H1 (cell line): ENCODE measurements at regions not wholly inside any gene's neighbourhood (a gene's known extent, or its start where the extent isn't known, plus 50 kb on each side); places are given as distances from the start of the nearest gene placed in this dataset.

Experiments used
- CTCF ChIA-PET: fragments of 300-600 bp; sonication (Branson Sonifier 250); formaldehyde crosslinking; loops from one replicate; lab custom pipeline; 2021; ENCODE audit not compliant: partially characterized antibody; lab: Charles Lee
- POLR2A ChIA-PET: fragments of 300-600 bp; sonication (Branson Sonifier 250); formaldehyde crosslinking; loops from one replicate; lab custom pipeline; 2021; ENCODE audit warnings: inconsistent platforms; ENCODE audit not compliant: partially characterized antibody; lab: Charles Lee
- DNase-seq, 2 experiments: peaks; one replicate each; pipeline versions ENCODE4 v3.0.0 to v3.0.0-alpha.2; 2010 to 2022; ENCODE audit warnings: low spot score in 2 of 2, low read depth in 1 of 2, mixed read lengths in 1 of 2
- FAIRE-seq: peaks from 2 replicates; lab custom pipeline; 2011; peaks lifted over from hg19 to GRCh38; lab: Jason Lieb, UNC
- H2AFZ ChIP-seq: 2 replicates; pipeline ENCODE4 v1.8.1; 2012; ENCODE audit warnings: low read length, inconsistent platforms
- H2AK5ac ChIP-seq: 2 replicates; pipeline ENCODE4 v1.6.1; 2013; ENCODE audit warnings: low read depth, low read length
- H2BK120ac ChIP-seq: replicated peaks from 2 replicates; pipeline ENCODE3; 2013; ENCODE audit warnings: low read depth, low read length, inconsistent platforms
- H2BK12ac ChIP-seq: 2 replicates; pipeline ENCODE4 v1.6.1; 2013; ENCODE audit warnings: low read depth, low read length
- H2BK15ac ChIP-seq: 2 replicates; pipeline ENCODE4 v1.6.1; 2013; ENCODE audit warnings: low read length
- H2BK20ac ChIP-seq: 2 replicates; pipeline ENCODE4 v1.6.1; 2013; ENCODE audit warnings: low read length
- H2BK5ac ChIP-seq: 2 replicates; pipeline ENCODE4 v1.6.1; 2013; ENCODE audit warnings: low read depth, low read length
- H3K14ac ChIP-seq: 2 replicates; pipeline ENCODE4 v1.6.1; 2013; ENCODE audit warnings: inconsistent platforms; ENCODE audit not compliant: insufficient read length
- H3K18ac ChIP-seq: 2 replicates; pipeline ENCODE4 v1.6.1; 2013; ENCODE audit warnings: low read length; ENCODE audit errors: extremely low read depth
- H3K23ac ChIP-seq: 2 replicates; pipeline ENCODE4 v1.6.1; 2013; ENCODE audit warnings: inconsistent platforms; ENCODE audit not compliant: insufficient read length
- H3K23me2 ChIP-seq: 2 replicates; pipeline ENCODE4 v1.6.1; 2013; ENCODE audit warnings: low read depth, low read length
- H3K27ac ChIP-seq: 2 replicates; pipeline ENCODE4 v1.6.1; 2011; ENCODE audit warnings: low read depth, low read length, inconsistent platforms
- H3K27me3 ChIP-seq, 4 experiments: replicated peaks in 1 of 4; 1 replicate in 1 of 4; 2 replicates in 3 of 4; pipeline versions ENCODE4 v1.6.1 to v1.8.1; 2011 to 2013; ENCODE audit warnings: low read length in 3 of 4, mild to moderate bottlenecking in 3 of 4, inconsistent platforms in 2 of 4, mixed read lengths in 2 of 4, moderate library complexity in 1 of 4; ENCODE audit not compliant: control insufficient read depth in 3 of 4, insufficient read depth in 3 of 4; ENCODE audit errors: extremely low read depth in 1 of 4
- H3K36me3 ChIP-seq, 4 experiments: 2 replicates each; pipeline versions ENCODE4 v1.6.1 to v1.8.1; 2011 to 2013; ENCODE audit warnings: mild to moderate bottlenecking in 4 of 4, low read length in 3 of 4, moderate library complexity in 2 of 4, control low read depth in 1 of 4, inconsistent platforms in 1 of 4; ENCODE audit not compliant: insufficient read depth in 4 of 4, control insufficient read depth in 2 of 4
- H3K4ac ChIP-seq: replicated peaks from 2 replicates; pipeline ENCODE3; 2013; ENCODE audit warnings: low read length, low read depth, mixed read lengths, inconsistent platforms; ENCODE audit not compliant: insufficient read length
- H3K4me1 ChIP-seq, 4 experiments: replicated peaks in 1 of 4; 1 replicate in 1 of 4; 2 replicates in 3 of 4; pipeline versions ENCODE4 v1.6.1 to v1.8.1; 2011 to 2013; ENCODE audit warnings: low read length in 3 of 4, inconsistent platforms in 2 of 4, mixed read lengths in 1 of 4; ENCODE audit not compliant: insufficient read depth in 4 of 4, control insufficient read depth in 3 of 4
- H3K4me2 ChIP-seq, 2 experiments: 2 replicates each; pipeline versions ENCODE4 v1.6.1 to v1.8.1; 2011 to 2013; ENCODE audit warnings: low read depth in 2 of 2, low read length in 2 of 2, control low read depth in 1 of 2, inconsistent platforms in 1 of 2, mild to moderate bottlenecking in 1 of 2; ENCODE audit not compliant: insufficient read depth in 1 of 2
- H3K4me3 ChIP-seq, 4 experiments: fragments of 200-600, 300-600 bp in 1 of 4; sonication (generic), shearing (Covaris generic), sonication (Bioruptor Twin) in 1 of 4; 2 replicates each; pipeline versions ENCODE4 v1.5.1 to v1.8.1; 2011 to 2016; ENCODE audit warnings: low read length in 4 of 4, low read depth in 3 of 4, control low read depth in 2 of 4, inconsistent platforms in 2 of 4, mild to moderate bottlenecking in 2 of 4, mixed read lengths in 1 of 4, moderate library complexity in 1 of 4; ENCODE audit not compliant: insufficient read depth in 2 of 4; ENCODE audit errors: extremely low read depth in 1 of 4
- H3K56ac ChIP-seq: replicated peaks from 2 replicates; pipeline ENCODE3; 2013; ENCODE audit warnings: low read depth, mild to moderate bottlenecking, mixed read lengths, low read length, inconsistent platforms; ENCODE audit not compliant: insufficient read length
- H3K79me1 ChIP-seq: 2 replicates; pipeline ENCODE4 v1.6.1; 2013; ENCODE audit warnings: low read depth, low read length, control low read depth
- H3K79me2 ChIP-seq, 2 experiments: 2 replicates each; pipeline versions ENCODE4 v1.6.1 to v1.8.1; 2012 to 2013; ENCODE audit warnings: low read length in 2 of 2, mild to moderate bottlenecking in 2 of 2, inconsistent platforms in 1 of 2; ENCODE audit not compliant: insufficient read depth in 2 of 2, control insufficient read depth in 1 of 2
- H3K9ac ChIP-seq, 4 experiments: replicated peaks in 1 of 4; 1 replicate in 1 of 4; 2 replicates in 3 of 4; pipeline versions ENCODE4 v1.6.1 to v1.8.1; 2011 to 2013; ENCODE audit warnings: low read depth in 3 of 4, low read length in 3 of 4, control low read depth in 2 of 4, mild to moderate bottlenecking in 2 of 4, moderate library complexity in 2 of 4, inconsistent platforms in 1 of 4; ENCODE audit errors: extremely low read depth in 1 of 4
- H3K9me3 ChIP-seq, 2 experiments: 2 replicates each; pipeline versions ENCODE4 v1.6.1 to v1.8.1; 2012 to 2013; ENCODE audit warnings: mild to moderate bottlenecking in 2 of 2, moderate library complexity in 2 of 2, control low read depth in 1 of 2, inconsistent platforms in 1 of 2, low read depth in 1 of 2, low read length in 1 of 2, mixed read lengths in 1 of 2; ENCODE audit not compliant: insufficient read depth in 2 of 2
- H4K20me1 ChIP-seq, 2 experiments: replicated peaks in 1 of 2; 2 replicates each; pipeline versions ENCODE3 to v1.8.1; 2011 to 2013; ENCODE audit warnings: inconsistent platforms in 2 of 2, low read length in 2 of 2, mild to moderate bottlenecking in 1 of 2; ENCODE audit not compliant: insufficient read depth in 2 of 2, control insufficient read depth in 1 of 2
- H4K5ac ChIP-seq: 2 replicates; pipeline ENCODE4 v1.6.1; 2013; ENCODE audit warnings: low read length, low read depth, mixed read lengths, inconsistent platforms; ENCODE audit not compliant: insufficient read length
- H4K8ac ChIP-seq: 2 replicates; pipeline ENCODE4 v1.8.0; 2013; ENCODE audit warnings: mild to moderate bottlenecking, moderate library complexity, low read length, inconsistent platforms; ENCODE audit not compliant: insufficient read depth; ENCODE audit errors: extremely low read depth
- H4K91ac ChIP-seq: replicated peaks from 2 replicates; pipeline ENCODE3; 2013; ENCODE audit warnings: low read length, mixed read lengths, inconsistent platforms; ENCODE audit not compliant: insufficient read length
- CHD1 ChIP-seq: IDR thresholded peaks from 2 replicates; pipeline ENCODE4 v1.6.1; 2012; ENCODE audit warnings: low read depth, low read length, improper control_type of control experiment
- GTF2F1 ChIP-seq: IDR thresholded peaks from 2 replicates; pipeline ENCODE4 v1.6.1; 2012; ENCODE audit warnings: low read depth, low read length, improper control_type of control experiment, borderline replicate concordance
- KDM5A ChIP-seq: fragments of 200-600 bp; IDR thresholded peaks from 2 replicates; pipeline ENCODE4 v1.7.1; 2012; ENCODE audit warnings: mild to moderate bottlenecking, low read length, inconsistent platforms, mixed read lengths
- POLR2A ChIP-seq, 2 experiments: IDR thresholded peaks; 1 replicate in 1 of 2; 2 replicates in 1 of 2; pipeline ENCODE4 v1.6.1; 2011; ENCODE audit warnings: low read depth in 2 of 2, low read length in 2 of 2, mild to moderate bottlenecking in 2 of 2; ENCODE audit errors: control extremely low read depth in 1 of 2
- RXRA ChIP-seq: IDR thresholded peaks from 2 replicates; pipeline ENCODE4 v1.6.1; 2011; ENCODE audit warnings: low read depth, mild to moderate bottlenecking, low read length, moderate library complexity; ENCODE audit not compliant: insufficient read depth
- SIX5 ChIP-seq: IDR thresholded peaks from 2 replicates; pipeline ENCODE4 v1.6.1; 2011; ENCODE audit warnings: mild to moderate bottlenecking, low read depth, low read length
- TEAD4 ChIP-seq: IDR thresholded peaks from 2 replicates; pipeline ENCODE4 v1.6.1; 2012; ENCODE audit warnings: low read depth, low read length, inconsistent platforms, mixed read lengths
- YY1 ChIP-seq: IDR thresholded peaks from 2 replicates; pipeline ENCODE4 v1.6.1; 2011; ENCODE audit warnings: low read depth, mild to moderate bottlenecking, low read length
- ZNF274 ChIP-seq: IDR thresholded peaks from 2 replicates; pipeline ENCODE4 v1.7.0; 2012; ENCODE audit warnings: low read length, borderline replicate concordance; ENCODE audit errors: extremely low read depth
- WGBS, 2 experiments: shearing (Covaris generic) in 1 of 2; methylation state at CpG; one replicate each; pipeline versions ENCODE4 v1.1.6 to v1.1.7; 2013 to 2015; ENCODE audit warnings: low lambda C conversion rate in 2 of 2, mixed read lengths in 2 of 2, inconsistent platforms in 1 of 2, low coverage in 1 of 2, missing lambda C conversion rate in 1 of 2; ENCODE audit not compliant: insufficient replicate concordance in 2 of 2, insufficient coverage in 1 of 2, insufficient read length in 1 of 2; ENCODE audit errors: extremely low coverage in 1 of 2, missing lambda C conversion rate in 1 of 2; 5-methylcytosine and 5-hydroxymethylcytosine counted together

- no peaks in the 10 kb centered on the region for H3K23me2 ChIP-seq
- no peaks in the 10 kb centered on the region for H3K27me3 ChIP-seq
- no peak for FAIRE-seq
- H2AK5ac ChIP-seq, result no peak overlapping the region
- H3K14ac ChIP-seq, result no peak overlapping the region
- no peak overlapping the region for H2BK12ac ChIP-seq
- no peak overlapping the region for H4K91ac ChIP-seq
- ChIA-PET POLR2A (no interaction called here), CTCF (no interaction called here)
- no peak overlapping the region for H4K5ac ChIP-seq
- no peaks in the 10 kb centered on the region for H3K79me1 ChIP-seq
- no peak overlapping the region for H3K4ac ChIP-seq
- TF ChIP-seq CHD1 (no peak), TEAD4 (no peak), GTF2F1 (no peak), POLR2A (IDR thresholded peaks at IDR 0.05; ENCODE audit: control extremely low read depth in 1 of 2, low read depth in 2 of 2, low read length in 2 of 2) (no peak), ZNF274 (no peak), YY1 (no peak), SIX5 (no peak), RXRA (no peak), KDM5A (no peak)
- no peak overlapping the region for H2BK20ac ChIP-seq
- H2AFZ ChIP-seq, result no peak overlapping the region
- no peak overlapping the region for H3K56ac ChIP-seq
- H4K20me1 ChIP-seq, result no peaks in the 10 kb centered on the region
- no peaks in the 10 kb centered on the region for H3K4me1 ChIP-seq
- H3K23ac ChIP-seq, result no peak overlapping the region
- H3K9ac ChIP-seq, result no peak overlapping the region
- H2BK5ac ChIP-seq, result no peak overlapping the region
- H3K4me3 ChIP-seq, result no peak overlapping the region
- H3K18ac ChIP-seq, result no peak overlapping the region
- H3K79me2 ChIP-seq, result no peaks in the 10 kb centered on the region
- H2BK15ac ChIP-seq, result no peak overlapping the region
- no peak for DNase-seq
- H3K9me3 ChIP-seq, result no peaks in the 10 kb centered on the region
- WGBS, 2 experiments, result 100% methylated on average over 1 of the region's 1 CpG; no CpG with 5 or more reads in 1 of the 2 experiments
- no peaks in the 10 kb centered on the region for H3K36me3 ChIP-seq
- no peak overlapping the region for H3K4me2 ChIP-seq
- no peak overlapping the region for H4K8ac ChIP-seq
- H3K27ac ChIP-seq, result no peak overlapping the region
- H2BK120ac ChIP-seq, result no peak overlapping the region
Measured at GRCh38 chrX:88437563-88437962, 309.5 kb upstream of the CPXCR1 start.
